ENCODE measurements at regions not wholly inside any gene's neighbourhood (a gene's known extent, or its start where the extent isn't known, plus 50 kb on each side); places are given as distances from the start of the nearest gene placed in this dataset.
A peak's percentile ranks its signal among the peaks of the same experiment; 100 is the strongest.

DNA sequence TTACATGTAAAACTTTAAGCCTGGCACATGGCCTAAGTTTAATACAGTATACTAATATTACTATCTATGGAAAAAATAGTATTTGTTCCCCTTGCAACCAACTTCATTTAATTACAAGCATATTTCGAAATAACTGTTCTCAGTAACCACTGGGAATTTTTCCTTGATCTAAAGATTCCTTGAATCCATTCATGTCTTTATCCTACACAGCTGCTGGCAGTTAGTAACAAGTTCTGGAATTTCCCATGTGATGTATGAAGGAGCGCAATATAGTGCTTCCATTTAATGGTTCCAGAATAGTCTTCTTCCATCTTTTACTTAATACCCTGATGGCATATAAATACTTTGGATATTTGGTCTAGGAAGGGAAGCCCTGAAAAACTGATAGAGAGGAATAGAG lies 136.5 kb downstream of the AASDH start:
- Mint-ChIP-seq H3K4me1 (peaks cover 19% of the 10 kb centered on the region), H3K27ac (peak overlapping the region; percentile 77), H3K9me3 (no peaks in the 10 kb centered on the region), H3K27me3 (ENCODE audit: low read depth) (no peaks in the 10 kb centered on the region), H3K4me3 (no peak overlapping the region), H3K36me3 (no peaks in the 10 kb centered on the region)
- no peak for DNase-seq (ENCODE audit: low spot score in 2 of 2, unreplicated experiment in 2 of 2)
- TF ChIP-seq, protein P1, sequence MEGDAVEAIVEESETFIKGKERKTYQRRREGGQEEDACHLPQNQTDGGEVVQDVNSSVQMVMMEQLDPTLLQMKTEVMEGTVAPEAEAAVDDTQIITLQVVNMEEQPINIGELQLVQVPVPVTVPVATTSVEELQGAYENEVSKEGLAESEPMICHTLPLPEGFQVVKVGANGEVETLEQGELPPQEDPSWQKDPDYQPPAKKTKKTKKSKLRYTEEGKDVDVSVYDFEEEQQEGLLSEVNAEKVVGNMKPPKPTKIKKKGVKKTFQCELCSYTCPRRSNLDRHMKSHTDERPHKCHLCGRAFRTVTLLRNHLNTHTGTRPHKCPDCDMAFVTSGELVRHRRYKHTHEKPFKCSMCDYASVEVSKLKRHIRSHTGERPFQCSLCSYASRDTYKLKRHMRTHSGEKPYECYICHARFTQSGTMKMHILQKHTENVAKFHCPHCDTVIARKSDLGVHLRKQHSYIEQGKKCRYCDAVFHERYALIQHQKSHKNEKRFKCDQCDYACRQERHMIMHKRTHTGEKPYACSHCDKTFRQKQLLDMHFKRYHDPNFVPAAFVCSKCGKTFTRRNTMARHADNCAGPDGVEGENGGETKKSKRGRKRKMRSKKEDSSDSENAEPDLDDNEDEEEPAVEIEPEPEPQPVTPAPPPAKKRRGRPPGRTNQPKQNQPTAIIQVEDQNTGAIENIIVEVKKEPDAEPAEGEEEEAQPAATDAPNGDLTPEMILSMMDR (IDR thresholded peaks at IDR 0.05; ENCODE audit: unreplicated experiment) = no peak

DNA sequence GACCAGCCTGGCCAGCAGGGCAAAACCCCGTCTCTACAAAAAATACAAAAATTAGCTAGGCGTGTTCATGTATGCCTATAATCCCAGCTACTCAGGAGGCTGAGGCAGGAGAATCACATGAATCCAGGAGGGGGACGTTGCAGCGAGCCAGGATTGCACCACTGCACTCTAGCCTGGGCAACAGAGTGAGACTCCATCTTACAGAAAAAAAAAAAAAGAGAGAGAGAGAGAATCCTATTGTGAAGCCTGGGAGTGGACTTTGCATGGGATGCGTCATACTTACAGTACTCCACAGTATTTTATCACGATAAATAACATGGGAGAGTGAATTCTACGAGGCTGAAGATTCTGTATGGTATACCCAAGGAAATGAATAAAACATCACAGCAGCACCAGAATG lies 139.6 kb downstream of the AASDH start:
- peak overlapping the region; percentile 4 for H3K27ac Mint-ChIP-seq
- DNase-seq (ENCODE audit: low spot score in 2 of 2, unreplicated experiment in 2 of 2) = no peak
- peaks cover 34% of the 10 kb centered on the region for H3K4me1 Mint-ChIP-seq
- no peaks in the 10 kb centered on the region for H3K9me3 Mint-ChIP-seq
- H3K36me3 Mint-ChIP-seq = no peaks in the 10 kb centered on the region
- no peak overlapping the region for H3K4me3 Mint-ChIP-seq
- no peaks in the 10 kb centered on the region for H3K27me3 Mint-ChIP-seq (ENCODE audit: low read depth)
- TF ChIP-seq, protein P1 (IDR thresholded peaks at IDR 0.05; ENCODE audit: unreplicated experiment) = no peak

DNA sequence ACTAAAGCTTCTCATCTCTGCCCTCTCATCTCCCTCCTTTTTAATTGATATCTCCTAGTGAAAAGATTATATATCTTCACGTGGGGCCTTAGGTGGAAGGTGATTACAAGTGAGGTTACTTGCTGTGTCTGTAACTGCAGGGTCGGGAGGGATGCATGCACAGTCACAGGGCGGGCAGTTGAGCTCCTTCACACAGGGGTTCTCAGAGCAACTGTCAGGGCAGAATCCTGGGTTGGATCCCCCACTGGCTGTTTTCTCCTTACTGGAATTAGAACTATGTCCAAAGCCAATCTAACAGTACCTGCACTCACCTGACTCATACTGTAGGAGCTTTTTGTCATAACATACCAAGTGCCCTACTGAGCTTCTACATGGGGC lies 141.1 kb downstream of the AASDH start:
- no peaks in the 10 kb centered on the region for H3K36me3 Mint-ChIP-seq
- no peak overlapping the region for H3K4me3 Mint-ChIP-seq
- no peaks in the 10 kb centered on the region for H3K9me3 Mint-ChIP-seq
- no peak for DNase-seq (ENCODE audit: low spot score in 2 of 2, unreplicated experiment in 2 of 2)
- no peak overlapping the region for H3K27ac Mint-ChIP-seq
- TF ChIP-seq, protein P1 (IDR thresholded peaks at IDR 0.05; ENCODE audit: unreplicated experiment) = no peak
- H3K4me1 Mint-ChIP-seq = peaks cover 43% of the 10 kb centered on the region
- H3K27me3 Mint-ChIP-seq (ENCODE audit: low read depth) = no peaks in the 10 kb centered on the region

- no peak overlapping the region for H3K4me3 Mint-ChIP-seq
- no peaks in the 10 kb centered on the region for H3K27me3 Mint-ChIP-seq (ENCODE audit: low read depth)
- no peak overlapping the region for H3K27ac Mint-ChIP-seq
- DNase-seq (ENCODE audit: low spot score in 2 of 2, unreplicated experiment in 2 of 2) = no peak
- peaks cover 43% of the 10 kb centered on the region for H3K4me1 Mint-ChIP-seq
- H3K9me3 Mint-ChIP-seq = no peaks in the 10 kb centered on the region
- no peaks in the 10 kb centered on the region for H3K36me3 Mint-ChIP-seq
- TF ChIP-seq, protein P1 (IDR thresholded peaks at IDR 0.05; ENCODE audit: unreplicated experiment) = no peak
These were observed 141.6 kb downstream of the AASDH start for GRCh38 chr4:56245547-56246232.

DNA sequence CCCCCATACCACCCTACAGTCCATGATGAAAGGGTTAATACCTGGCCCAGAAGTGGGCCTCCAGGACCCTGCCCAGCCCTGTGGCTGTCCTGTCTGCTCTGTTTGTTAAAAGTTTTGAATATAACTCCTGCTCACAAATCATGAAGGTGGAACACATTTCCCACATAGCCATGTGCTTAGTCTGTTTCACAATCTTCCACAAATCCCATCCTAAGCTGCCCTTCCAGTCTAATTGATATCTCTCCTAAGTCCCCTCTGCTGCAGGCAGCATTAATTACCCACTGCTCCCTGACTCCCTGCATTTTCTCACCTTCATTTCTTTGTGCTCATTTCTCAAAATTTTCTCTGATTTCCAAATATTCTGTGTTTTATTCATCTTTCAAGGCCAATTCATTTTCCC lies 142.6 kb downstream of the AASDH start:
- Mint-ChIP-seq H3K9me3 (no peaks in the 10 kb centered on the region), H3K4me1 (peaks cover 46% of the 10 kb centered on the region), H3K27me3 (ENCODE audit: low read depth) (no peaks in the 10 kb centered on the region), H3K27ac (no peak overlapping the region), H3K36me3 (no peaks in the 10 kb centered on the region), H3K4me3 (no peak overlapping the region)
- TF ChIP-seq, protein P1 (IDR thresholded peaks at IDR 0.05; ENCODE audit: unreplicated experiment) = no peak
- DNase-seq (ENCODE audit: low spot score in 2 of 2, unreplicated experiment in 2 of 2) = no peak

GRCh38 chr4:56243107-56243506 lies 144.2 kb downstream of the AASDH start:
- Mint-ChIP-seq H3K36me3 (no peaks in the 10 kb centered on the region), H3K27ac (no peak overlapping the region), H3K4me3 (no peak overlapping the region), H3K4me1 (peaks cover 49% of the 10 kb centered on the region), H3K27me3 (ENCODE audit: low read depth) (no peaks in the 10 kb centered on the region), H3K9me3 (no peaks in the 10 kb centered on the region)
- TF ChIP-seq, protein P1 (IDR thresholded peaks at IDR 0.05; ENCODE audit: unreplicated experiment) = no peak
- no peak for DNase-seq (ENCODE audit: low spot score in 2 of 2, unreplicated experiment in 2 of 2)
